SK-N-MC (cell line): ENCODE measurements at regions not wholly inside any gene's neighbourhood (a gene's known extent, or its start where the extent isn't known, plus 50 kb on each side); places are given as distances from the start of the nearest gene placed in this dataset.

Experiments used
- EZH2 ChIP-seq: fragments of 200-600 bp; sonication (generic); IDR thresholded peaks from one replicate; pipeline ENCODE4 v1.6.1; 2017; ENCODE audit warnings: antibody characterized with exemption
- POLR2AphosphoS5 ChIP-seq: IDR thresholded peaks from 2 replicates; pipeline ENCODE4 v1.6.1; 2012; ENCODE audit warnings: mild to moderate bottlenecking, low read depth, low read length, borderline replicate concordance

DNA sequence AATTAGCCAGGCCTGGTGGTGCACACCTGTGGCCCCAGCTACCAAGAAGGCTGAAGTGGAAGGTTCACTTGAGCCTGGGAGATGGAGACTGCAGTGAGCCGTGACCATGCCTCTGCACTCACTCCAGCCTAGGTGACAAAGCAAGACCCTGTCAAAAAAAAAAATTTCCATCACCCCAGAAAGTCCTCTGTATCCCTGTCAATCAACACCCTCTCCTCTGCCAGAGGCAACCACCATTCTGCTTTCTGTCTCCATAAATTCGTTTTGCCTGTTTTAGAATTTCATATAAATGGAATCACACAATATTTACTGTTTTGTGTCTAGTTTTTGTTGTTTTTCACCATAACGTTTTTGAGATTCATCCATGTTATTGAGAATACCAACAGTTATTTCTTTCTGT, 141.6 kb upstream of the SLC45A1 start:
- TF ChIP-seq EZH2 = no peak
- no peak for TF ChIP-seq POLR2AphosphoS5
